Stomach (tissue), 4 donors: ENCODE measurements at regions not wholly inside any gene's neighbourhood (a gene's known extent, or its start where the extent isn't known, plus 50 kb on each side); places are given as distances from the start of the nearest gene placed in this dataset.

Source experiments
- CTCF ChIP-seq, 7 experiments: fragments of 450-650 bp in 4 of 7; fragments of 200-600 bp in 3 of 7; sonication (generic) in 3 of 7; IDR thresholded peaks; one replicate each; pipeline ENCODE4 v1.5.1; 2016 to 2019; ENCODE audit warnings: antibody characterized with exemption in 7 of 7, control low read depth in 2 of 7, mild to moderate bottlenecking in 1 of 7
- POLR2A ChIP-seq, 4 donors: fragments of 450-650 bp; IDR thresholded peaks; one replicate each; pipeline ENCODE4 v1.6.1; 2016; ENCODE audit warnings: antibody characterized with exemption in 4 of 4, control low read depth in 2 of 4, mild to moderate bottlenecking in 1 of 4, moderate library complexity in 1 of 4
- POLR2AphosphoS5 ChIP-seq, 3 donors: sonication (generic); formaldehyde crosslinking; IDR thresholded peaks; one replicate each; pipeline ENCODE4 v1.6.1; 2016; ENCODE audit warnings: antibody characterized with exemption in 3 of 3

GRCh38 chr7:156504687-156505545 is 135.7 kb upstream of the RNF32 start:
- TF ChIP-seq CTCF (IDR thresholded peaks at IDR 0.05) (no peak), POLR2A (IDR thresholded peaks at IDR 0.05) (no peak), POLR2AphosphoS5 (IDR thresholded peaks at IDR 0.05) (no peak)
